ENCODE measurements at regions not wholly inside any gene's neighbourhood (a gene's known extent, or its start where the extent isn't known, plus 50 kb on each side); places are given as distances from the start of the nearest gene placed in this dataset.
"Not testable (repeated sequence)": the region's sequence is repeated elsewhere in the genome, so short reads cannot be mapped to it uniquely, and the experiment has no call there.

- DNase-seq (ENCODE audit: low read depth) = no peak
Measured at GRCh38 chr6:141780296-141780695, 352.4 kb upstream of the GJE1 start.

GRCh38 chr6:141764388-141764787 lies 368.3 kb upstream of the GJE1 start:
- no peak for DNase-seq (ENCODE audit: low read depth)

DNA sequence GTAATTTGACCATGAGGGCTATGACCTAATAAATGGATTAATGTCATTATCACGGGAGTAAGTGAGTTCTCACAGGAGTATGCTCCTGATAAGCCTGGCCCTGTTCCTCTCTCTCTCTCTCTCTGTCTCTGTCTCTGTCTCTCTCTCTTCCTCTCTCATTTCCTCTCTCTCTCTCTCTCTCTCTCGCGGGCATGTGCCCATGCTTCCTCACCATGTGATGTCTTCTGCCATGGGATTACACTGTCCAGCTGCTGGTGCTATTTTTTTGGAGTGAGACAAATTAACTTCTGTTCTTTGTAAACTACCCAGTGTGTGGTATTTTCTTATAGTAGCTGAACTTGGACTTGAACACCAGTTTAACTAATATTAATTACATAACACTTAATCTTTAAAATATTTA lies 374.3 kb upstream of the GJE1 start:
- no peak for DNase-seq (ENCODE audit: low read depth)

DNA sequence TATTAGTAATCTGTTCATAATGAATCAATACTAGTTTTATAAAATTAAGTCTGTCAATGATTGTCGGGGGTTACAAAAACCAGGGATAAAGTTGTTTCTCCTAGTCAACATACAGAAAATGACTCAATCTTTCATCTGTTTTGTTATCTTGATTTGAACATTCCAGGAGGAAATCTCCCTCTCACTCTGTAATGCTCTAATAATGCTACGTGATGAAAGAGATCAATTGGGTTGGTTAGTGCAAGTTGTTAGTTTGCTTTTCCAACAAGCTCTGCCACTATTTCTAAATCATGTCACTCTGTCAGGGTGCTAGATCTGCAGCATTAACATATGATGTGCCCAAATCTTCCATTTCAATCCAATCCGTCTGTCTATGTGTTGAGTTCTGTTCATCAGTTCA lies 379.5 kb upstream of the GJE1 start:
- DNase-seq (ENCODE audit: low read depth) = no peak

GRCh38 chr6:141752677-141753076 lies 380.0 kb upstream of the GJE1 start:
- DNase-seq (ENCODE audit: low read depth) = no peak

- not testable (repeated sequence) for DNase-seq (ENCODE audit: low read depth)
Measured at GRCh38 chr6:141746324-141746723, 386.4 kb upstream of the GJE1 start.

DNA sequence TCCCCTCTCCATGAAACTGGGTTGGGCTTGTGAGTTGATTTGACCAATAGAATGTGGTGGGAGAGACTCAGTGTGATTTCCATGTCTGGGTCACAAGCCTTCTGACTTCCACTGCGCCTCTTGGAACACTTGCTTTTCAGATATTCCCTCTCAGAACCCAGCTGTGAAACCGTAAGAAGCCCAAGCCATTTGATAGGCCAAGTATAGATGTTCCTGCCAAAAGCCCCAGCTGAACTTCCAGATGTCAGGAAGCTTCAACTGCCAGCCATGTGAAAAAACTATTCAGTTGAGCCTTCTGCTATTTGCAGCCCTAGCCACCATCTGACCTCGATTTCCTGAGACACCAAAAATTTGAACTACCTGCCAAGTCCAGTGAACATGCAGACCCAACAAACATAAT lies 387.8 kb upstream of the GJE1 start:
- no peak for DNase-seq (ENCODE audit: low read depth)

- DNase-seq (ENCODE audit: low read depth) = no peak
Measured at GRCh38 chr6:141744194-141744925, 388.4 kb upstream of the GJE1 start.

GRCh38 chr6:141736104-141736503 lies 396.6 kb upstream of the GJE1 start:
- no peak for DNase-seq (ENCODE audit: low read depth)

- DNase-seq (ENCODE audit: low read depth) = no peak
Measured at GRCh38 chr6:141735126-141735525, 397.6 kb upstream of the GJE1 start.

GRCh38 chr6:141734071-141734840 lies 398.5 kb upstream of the GJE1 start:
- DNase-seq (ENCODE audit: low read depth) = no peak

DNA sequence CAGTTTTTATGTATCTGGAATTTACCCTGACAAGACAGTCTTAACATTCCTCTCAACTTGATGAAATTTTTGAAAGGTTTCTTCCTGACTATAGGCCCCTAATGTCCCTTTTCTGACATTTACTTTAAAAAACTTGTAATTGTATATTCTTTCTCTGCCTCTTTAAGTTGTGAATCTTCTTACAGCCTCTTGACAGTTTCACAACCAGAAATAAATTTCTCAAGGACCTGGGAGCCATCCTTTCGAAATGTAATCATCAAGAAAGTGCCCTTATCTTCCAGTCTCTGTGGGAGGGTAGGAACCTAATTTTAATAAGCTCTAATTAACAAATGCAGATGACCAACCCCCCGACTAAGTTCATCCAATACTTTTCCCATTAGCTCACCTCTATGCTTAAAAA lies 403.6 kb upstream of the GJE1 start:
- DNase-seq (ENCODE audit: low read depth) = no peak

DNA sequence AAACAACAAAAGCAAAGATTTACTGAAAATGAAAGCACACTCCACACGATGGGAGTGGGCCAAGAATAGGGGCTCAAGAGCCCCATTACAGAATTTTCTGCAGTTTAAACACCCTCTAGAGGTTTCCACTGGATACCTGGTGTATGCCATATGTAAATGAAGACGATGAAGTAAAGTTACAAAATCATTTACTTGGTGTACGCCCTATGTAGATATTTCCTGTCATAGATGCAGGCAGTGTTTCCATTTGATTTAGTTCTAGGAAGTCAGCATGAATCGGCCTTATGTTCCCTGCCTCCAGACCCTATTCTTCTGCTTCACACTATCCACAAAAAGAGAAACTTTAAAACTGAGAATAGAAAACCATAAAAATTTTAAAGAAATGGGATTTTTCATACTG lies 404.4 kb upstream of the GJE1 start:
- DNase-seq (ENCODE audit: low read depth) = no peak

- DNase-seq (ENCODE audit: low read depth) = no peak
Measured at GRCh38 chr6:141726248-141726647, 406.5 kb upstream of the GJE1 start.

GRCh38 chr6:141724731-141725130 lies 408.0 kb upstream of the GJE1 start:
- no peak for DNase-seq (ENCODE audit: low read depth)

GRCh38 chr6:141719476-141719875 lies 413.2 kb upstream of the GJE1 start:
- no peak for DNase-seq (ENCODE audit: low read depth)

GRCh38 chr6:141705431-141705830 lies 427.3 kb upstream of the GJE1 start:
- no peak for DNase-seq (ENCODE audit: low read depth)

DNA sequence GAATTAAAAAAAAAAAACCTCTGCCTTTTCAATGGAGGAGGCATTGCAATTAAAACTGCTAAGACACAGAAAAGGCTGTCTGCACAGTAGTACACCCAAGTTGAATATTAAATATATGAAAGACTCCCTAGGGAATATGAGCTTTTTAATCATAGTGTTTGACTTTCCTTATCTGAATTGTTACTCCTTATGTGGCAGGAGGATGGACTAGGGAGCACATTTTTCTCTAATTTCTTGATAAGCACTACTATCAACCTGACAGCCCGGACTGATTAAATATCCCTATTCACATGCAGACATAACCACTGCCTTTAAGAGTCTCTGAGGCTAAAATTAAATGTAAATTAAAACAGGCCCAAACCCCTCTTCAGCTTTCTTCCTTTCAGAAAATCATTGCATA lies 428.6 kb upstream of the GJE1 start:
- DNase-seq (ENCODE audit: low read depth) = no peak

DNA sequence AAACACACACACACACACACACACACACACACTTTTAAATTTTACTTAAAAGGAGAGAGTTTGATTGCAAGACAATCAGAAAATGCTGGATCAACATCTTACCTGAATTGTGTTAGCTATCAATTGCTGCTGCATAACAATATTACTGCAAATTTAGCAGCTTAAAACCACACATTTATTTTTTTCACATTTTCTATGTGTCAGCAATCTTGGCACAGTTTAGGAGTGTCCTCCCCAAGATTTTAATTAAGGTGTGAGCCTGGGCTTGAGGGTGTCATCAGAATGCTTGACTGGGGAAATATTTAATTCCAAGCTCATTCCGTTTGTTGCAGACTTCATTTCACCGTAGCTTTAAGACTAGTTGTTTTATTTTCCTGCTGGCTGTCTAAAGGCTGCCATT lies 431.0 kb upstream of the GJE1 start:
- no peak for DNase-seq (ENCODE audit: low read depth)

DNA sequence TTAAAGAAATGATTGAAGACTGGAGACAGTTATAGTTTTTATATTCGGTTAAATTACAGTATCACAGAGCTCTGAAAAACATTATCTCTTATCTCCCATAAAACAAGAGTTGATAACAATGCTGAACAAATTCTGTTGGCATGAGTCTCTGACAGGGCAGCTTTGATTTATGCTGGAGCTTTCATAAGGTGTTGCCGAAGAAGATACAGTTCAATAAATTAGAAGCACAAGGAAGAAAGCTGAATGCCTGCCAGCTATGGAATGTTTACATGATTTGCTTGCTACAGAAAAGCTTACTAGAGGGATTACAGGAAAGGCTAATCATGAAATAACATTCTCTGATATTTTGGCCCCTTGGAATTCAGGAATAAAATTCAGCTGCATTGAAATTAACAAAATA lies 431.9 kb upstream of the GJE1 start:
- no peak for DNase-seq (ENCODE audit: low read depth)

- no peak for DNase-seq (ENCODE audit: low read depth)
Measured at GRCh38 chr6:141688916-141689315, 443.8 kb upstream of the GJE1 start.

DNA sequence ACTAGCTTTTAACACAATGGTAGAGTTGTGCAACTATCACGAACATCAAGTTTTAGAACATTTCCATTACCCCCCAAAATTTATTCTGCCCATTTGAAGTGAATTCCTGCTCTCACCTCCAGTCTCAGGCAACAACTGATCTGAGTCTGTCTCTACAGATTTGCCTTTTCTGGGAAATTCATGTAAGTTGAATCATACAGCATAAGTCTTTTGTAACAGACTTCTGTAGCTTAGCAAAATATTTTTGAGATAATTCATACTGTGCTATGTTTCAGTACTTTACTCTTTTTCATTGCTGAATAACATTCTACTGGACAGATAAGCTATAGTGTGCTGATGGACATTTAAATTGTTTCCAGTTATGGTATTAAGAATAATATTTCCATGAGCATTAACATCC lies 447.3 kb upstream of the GJE1 start:
- DNase-seq (ENCODE audit: low read depth) = no peak

- no peak for DNase-seq (ENCODE audit: low read depth)
Measured at GRCh38 chr6:141682391-141682790, 450.3 kb upstream of the GJE1 start.

Data from GM04504 (cell line).